Renal cortex interstitium (tissue), 11 donors: ENCODE measurements at regions not wholly inside any gene's neighbourhood (a gene's known extent, or its start where the extent isn't known, plus 50 kb on each side); places are given as distances from the start of the nearest gene placed in this dataset.

ENCODE experiments used
- DNase-seq, 11 donors: peaks; one replicate each; pipeline ENCODE4 v3.0.0-alpha.2; 2013; ENCODE audit warnings: low read depth in 9 of 11, low spot score in 4 of 11; ENCODE audit errors: extremely low read depth in 1 of 11

GRCh38 chr17:73863761-73864535 lies 219.7 kb upstream of the SDK2 start:
- DNase-seq: no peak

- no peak for DNase-seq
These were observed 221.6 kb upstream of the SDK2 start for GRCh38 chr17:73865831-73866230.

- no peak for DNase-seq
These were observed 222.8 kb upstream of the SDK2 start for GRCh38 chr17:73867056-73867455.

GRCh38 chr17:73870068-73870467 lies 225.8 kb upstream of the SDK2 start:
- no peak for DNase-seq

GRCh38 chr17:73870473-73870872 lies 226.2 kb upstream of the SDK2 start:
- no peak for DNase-seq

GRCh38 chr17:73872816-73873215 lies 228.6 kb upstream of the SDK2 start:
- no peak for DNase-seq

GRCh38 chr17:73874008-73874720 lies 229.9 kb upstream of the SDK2 start:
- DNase-seq: no peak

- DNase-seq: no peak
These were observed 231.1 kb upstream of the SDK2 start for GRCh38 chr17:73875346-73875745.

- DNase-seq: no peak
These were observed 233.7 kb upstream of the SDK2 start for GRCh38 chr17:73877962-73878361.

- DNase-seq: no peak
These were observed 234.7 kb upstream of the SDK2 start for GRCh38 chr17:73878923-73879322.

- no peak for DNase-seq
These were observed 235.7 kb upstream of the SDK2 start for GRCh38 chr17:73879987-73880386.

GRCh38 chr17:73882590-73882989 lies 238.3 kb upstream of the SDK2 start:
- DNase-seq: no peak

GRCh38 chr17:73883175-73883574 lies 238.9 kb upstream of the SDK2 start:
- no peak for DNase-seq

GRCh38 chr17:73887739-73888138 lies 243.5 kb upstream of the SDK2 start:
- DNase-seq: no peak

GRCh38 chr17:73888862-73889261 lies 244.6 kb upstream of the SDK2 start:
- no peak for DNase-seq

- DNase-seq: no peak
These were observed 245.2 kb upstream of the SDK2 start for GRCh38 chr17:73889439-73889838.

- no peak for DNase-seq
These were observed 246.7 kb upstream of the SDK2 start for GRCh38 chr17:73890831-73891405.

- no peak for DNase-seq
These were observed 250.9 kb upstream of the SDK2 start for GRCh38 chr17:73895157-73895556.

GRCh38 chr17:73896966-73897365 lies 252.7 kb upstream of the SDK2 start:
- DNase-seq: no peak

GRCh38 chr17:73899839-73900238 lies 255.6 kb upstream of the SDK2 start:
- no peak for DNase-seq
